GM04504 (cell line): ENCODE measurements at regions not wholly inside any gene's neighbourhood (a gene's known extent, or its start where the extent isn't known, plus 50 kb on each side); places are given as distances from the start of the nearest gene placed in this dataset.

Experiments used
- DNase-seq: peaks from one replicate; pipeline ENCODE4 v3.0.0-alpha.2; 2012; ENCODE audit warnings: low read depth

DNA sequence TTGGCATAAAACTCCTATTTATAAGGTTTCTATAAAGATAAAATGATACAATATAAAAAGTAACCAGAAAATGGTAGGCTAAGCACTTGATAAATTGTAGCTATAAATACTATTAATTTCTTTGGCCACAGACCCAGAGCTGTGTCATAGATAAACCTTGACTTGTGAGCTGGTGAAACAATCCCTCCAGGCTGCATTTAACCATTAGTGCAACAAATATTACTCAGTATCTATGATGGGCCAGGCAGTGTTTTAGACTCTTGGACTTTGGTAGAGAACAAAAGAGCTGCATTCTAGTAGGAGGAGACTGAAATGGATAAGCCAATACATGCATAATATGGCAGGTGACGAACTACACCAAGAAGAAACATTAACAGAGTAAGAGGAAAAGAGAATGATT is 178.1 kb downstream of the BTG1 start:
- DNase-seq: no peak

DNA sequence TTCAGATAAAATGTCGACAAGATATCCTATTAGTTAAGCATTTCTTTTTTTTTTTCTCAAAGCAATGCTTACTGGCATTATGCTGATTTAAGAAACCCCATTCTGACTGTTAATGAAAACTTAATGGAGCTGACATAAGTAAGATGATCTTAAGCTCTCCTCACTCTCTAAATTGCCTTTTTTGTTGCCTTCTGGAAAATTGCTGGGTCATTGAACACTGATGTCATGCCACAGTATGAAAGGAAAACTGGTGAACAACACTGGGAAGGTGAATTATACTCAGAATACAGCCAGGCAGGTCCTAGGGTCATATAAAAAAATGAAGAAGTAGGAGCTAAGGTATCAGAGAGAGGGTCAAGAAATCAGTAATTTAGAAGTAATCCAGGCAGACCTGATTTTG is 179.9 kb downstream of the BTG1 start:
- no peak for DNase-seq

DNA sequence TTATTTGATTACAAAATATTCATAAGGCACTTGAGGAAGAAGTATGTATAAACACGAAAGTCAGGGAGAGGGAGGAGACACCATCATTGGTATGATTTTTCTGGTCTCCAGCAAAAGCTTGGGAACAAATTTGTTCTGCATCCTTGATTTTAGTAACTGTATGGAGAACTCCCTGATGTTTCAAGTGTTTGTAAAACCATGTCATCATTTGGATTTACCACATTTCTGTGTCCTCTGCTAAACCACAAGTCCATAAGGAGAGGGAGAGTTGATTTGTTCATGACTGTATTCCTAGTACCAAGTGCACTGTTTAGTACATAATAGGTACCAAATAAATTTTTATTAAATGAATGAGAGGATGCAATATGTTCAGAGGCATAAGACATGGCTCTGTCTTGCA is 181.1 kb downstream of the BTG1 start:
- DNase-seq: no peak

DNA sequence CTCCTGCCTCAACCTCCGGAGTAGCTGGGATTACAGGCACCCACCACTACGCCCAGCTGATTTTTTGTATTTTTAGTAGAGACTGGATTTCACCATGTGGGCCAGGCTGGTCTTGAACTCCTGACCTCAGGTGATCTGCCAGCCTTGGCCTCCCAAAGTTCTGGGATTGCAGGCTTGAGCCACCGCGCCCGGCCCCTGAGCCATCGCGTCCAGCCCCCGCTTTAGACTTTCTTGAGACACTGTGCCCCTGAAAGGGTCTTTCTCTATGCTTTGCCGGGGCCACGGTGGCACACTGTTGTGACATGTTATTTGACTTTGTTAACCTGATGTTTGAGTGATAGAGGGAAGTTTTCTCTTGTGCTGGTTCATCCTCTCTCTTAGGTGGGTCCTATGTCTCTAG is 186.4 kb downstream of the BTG1 start:
- DNase-seq: no peak

DNA sequence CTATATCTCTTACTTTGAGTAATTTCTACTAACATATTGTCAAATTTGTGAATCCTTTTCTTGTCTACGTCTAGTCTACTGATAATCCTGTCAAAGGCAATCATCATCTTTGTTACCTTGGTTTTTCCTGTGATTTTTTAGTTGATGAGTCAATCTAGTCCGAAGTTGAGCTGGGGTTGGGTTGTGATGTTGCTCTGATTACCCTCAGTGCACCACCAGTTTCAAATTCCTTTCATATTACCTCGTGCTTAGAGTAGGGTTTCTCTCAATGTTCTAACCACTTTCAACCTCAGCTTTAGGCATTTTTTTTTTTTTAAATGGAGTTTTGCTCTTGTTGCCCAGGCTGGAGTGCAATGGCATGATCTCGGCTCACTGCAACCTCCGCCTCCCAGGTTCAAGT is 186.8 kb downstream of the BTG1 start:
- peak; percentile 25 for DNase-seq

DNA sequence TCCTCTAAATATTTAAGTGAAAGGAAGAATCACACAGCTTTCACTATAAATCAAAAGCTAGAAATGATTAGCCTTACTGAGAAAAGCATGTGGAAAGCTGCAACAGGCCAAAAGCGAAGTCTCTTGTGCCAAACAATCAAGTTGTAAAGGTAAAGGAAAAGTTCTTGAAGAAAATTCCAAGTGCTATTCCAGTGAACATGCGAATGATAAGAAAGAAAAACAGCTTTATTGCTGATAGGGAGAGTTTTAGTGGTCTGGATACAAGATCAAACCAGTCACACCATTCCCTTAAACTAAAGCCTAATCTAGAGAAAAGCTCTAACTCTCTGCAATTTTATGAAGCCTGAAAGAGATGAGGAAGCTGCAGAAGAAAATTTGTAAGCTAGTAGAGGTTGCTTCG is 190.9 kb downstream of the BTG1 start:
- DNase-seq: no peak

DNA sequence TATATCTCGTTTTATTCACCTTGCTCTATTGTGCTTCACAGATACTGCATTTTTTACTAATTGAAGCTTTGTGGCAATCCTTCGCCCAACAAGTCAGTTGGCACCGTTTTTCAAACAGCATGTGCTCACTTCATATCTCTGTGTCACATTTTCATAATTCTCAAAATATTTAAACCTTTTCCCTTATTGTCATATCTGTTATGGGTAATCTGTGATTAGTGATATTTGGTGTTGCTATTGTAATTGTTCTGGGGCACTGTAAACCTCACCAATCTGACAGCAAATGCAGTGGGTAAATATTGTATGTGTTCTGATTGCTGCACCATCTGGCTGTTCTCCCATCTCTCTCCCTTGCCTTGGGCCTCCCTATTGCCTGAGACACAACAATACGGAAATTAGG is 191.3 kb downstream of the BTG1 start:
- DNase-seq: no peak

DNA sequence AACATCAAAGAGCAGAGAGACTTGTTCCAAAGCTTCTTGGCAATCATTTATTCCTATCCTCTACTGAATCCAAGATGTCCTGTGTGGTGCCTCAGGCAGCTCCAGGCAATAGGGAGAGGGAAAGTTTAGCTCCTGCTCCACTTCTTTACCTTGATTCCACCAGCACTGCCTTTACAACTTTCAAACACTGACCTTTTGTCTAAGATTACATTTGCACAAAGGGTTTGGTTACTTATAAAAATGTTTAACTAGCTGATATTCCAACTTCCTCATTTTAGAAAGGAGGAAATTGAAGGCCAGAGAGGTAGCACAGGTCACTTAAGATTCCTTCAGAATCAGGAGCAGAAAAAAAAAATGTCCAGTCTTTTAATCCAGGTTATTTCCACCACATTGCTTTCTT is 192.7 kb downstream of the BTG1 start:
- no peak for DNase-seq

DNA sequence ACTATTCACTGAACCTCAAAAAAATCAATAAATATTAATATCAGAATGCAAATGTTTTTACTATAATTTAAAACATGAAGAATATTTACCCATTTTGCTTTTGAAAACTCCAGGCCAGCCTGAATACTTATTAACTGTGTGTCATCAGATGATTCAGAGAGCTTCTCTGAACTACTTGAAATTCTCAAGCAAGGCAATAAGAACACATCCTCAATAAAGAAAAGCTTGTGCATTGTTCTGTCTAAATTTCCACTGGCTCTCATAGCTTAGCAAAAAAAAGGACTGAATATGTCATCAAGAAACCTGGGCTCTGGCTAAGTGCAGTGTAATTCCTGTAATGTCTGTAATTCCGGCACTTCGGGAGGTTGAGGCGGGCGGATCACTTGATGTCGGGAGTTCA is 194.1 kb downstream of the BTG1 start:
- DNase-seq: no peak

DNA sequence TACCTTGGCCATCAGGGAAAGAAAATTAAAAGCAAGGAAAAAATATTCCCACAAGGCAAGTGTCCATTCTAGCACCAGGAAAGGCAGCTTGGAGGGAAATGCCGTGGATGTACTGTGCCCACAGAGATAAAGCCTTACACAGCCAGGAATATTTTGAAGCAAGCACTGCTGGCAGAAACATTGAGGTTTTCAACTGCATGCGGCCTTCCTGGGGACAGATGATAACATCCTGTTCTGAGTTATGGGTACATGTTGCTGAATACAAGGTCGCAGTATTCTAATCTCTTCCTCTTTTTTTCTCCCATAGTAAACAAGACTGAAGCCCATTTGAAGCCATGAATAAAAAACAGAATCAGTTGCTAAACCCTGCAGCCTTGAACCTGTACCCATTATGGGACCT is 197.1 kb downstream of the BTG1 start:
- DNase-seq: no peak

DNA sequence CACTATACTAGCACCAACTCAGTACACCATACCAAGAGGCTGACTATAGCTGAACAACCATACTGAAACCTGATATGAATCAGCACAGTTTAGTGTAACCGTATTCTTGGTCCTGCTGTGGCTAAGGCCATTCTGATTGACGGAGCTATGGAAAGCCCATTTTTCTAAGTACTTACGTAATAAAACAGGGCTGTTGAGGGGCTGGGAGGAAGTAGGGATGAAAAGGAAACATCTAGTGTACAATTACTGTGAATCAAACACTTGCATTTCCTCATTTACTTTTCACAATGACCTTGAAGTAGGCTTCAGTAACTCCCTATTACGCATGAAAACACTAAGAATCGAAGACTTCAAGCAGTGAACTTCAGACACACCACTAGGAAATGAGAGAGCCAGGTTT is 198.2 kb downstream of the BTG1 start:
- no peak for DNase-seq

DNA sequence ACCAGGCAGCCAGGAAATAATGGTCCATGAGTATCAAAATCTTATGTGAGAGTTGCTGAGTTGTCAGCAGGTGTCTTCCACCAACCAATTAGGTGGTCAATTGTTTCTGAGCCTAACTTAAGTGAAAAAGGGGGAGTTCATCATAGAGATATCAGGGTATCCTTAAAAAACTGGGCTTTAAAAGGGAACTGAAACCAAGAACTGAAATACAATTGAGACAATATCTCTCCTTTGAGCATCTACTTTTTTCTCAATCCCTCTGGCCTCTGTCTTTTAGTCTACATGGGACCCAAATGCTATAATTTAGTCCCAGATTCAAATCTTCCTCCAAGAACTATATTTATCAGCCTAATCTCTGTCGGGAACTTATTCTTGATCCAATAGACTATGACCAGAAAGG is 201.0 kb downstream of the BTG1 start:
- no peak for DNase-seq

DNA sequence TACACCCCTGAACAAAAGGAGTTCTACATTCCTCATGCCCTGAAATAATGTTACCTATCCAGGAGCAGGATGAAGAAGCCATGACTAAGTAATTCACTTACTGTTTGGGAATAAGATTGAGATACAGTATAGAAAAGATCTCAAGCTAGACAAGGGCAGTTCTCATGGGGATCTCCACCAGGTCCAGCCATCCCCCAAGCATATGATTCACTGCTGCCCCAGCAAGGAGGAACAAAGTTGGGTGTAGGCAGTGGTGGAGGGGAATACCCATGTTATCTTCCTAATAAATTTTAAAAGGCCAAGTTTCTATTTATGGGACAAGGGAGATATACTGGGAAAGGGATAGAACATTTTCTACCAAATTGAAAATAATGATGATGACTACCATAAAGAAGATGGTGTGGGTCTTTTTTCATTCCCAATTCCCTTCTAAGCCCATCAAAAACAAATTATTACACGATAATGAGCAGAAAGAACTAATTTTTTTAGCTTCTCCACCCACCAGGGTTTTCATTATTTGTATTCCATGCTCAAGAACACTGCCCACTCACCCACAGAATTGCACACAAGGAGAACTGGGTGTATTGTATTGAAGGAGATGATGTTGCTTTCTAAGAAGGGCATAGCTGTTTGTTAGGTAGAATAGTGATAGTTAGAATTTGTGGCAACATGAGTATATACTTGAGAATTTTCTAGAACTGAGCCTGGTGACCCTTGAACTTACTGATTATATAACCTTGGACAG is 204.6 kb downstream of the BTG1 start:
- no peak for DNase-seq

DNA sequence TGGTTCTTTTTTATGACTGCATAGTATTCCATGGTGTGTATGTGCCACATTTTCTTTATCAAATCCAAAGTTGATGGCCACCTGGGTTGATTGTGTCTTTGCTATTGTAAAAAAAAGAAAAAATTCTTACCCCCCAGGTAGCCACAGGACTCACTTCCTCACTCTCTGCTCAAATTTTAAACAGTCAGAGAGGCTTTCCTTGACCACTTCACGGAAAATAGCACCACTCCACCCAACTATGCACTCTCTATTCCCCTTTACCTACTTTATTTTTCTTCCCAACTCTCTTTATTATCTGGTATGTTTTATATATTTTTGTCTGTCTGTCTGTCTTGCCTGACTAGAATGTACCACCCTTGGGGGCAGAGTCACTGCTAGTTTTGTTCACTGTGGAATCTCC is 205.3 kb downstream of the BTG1 start:
- no peak for DNase-seq

DNA sequence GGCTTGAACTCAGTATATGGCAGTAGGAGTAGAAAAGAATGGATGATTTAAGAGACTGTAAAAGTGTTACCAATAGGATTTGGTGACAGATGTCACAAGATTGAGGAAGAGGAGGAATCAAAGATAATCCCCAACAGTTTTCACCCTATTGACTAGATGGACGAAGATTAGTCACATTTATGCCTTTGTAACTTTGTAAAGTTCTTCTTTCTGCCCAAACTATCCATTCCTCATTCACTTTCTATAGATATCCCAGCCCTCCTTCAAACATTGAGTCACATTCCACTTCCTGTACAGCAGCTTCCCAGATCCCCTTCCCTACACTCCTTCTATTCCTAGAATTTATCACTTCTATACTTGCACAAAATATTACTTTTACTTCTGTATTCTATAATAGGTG is 207.9 kb downstream of the BTG1 start:
- no peak for DNase-seq

DNA sequence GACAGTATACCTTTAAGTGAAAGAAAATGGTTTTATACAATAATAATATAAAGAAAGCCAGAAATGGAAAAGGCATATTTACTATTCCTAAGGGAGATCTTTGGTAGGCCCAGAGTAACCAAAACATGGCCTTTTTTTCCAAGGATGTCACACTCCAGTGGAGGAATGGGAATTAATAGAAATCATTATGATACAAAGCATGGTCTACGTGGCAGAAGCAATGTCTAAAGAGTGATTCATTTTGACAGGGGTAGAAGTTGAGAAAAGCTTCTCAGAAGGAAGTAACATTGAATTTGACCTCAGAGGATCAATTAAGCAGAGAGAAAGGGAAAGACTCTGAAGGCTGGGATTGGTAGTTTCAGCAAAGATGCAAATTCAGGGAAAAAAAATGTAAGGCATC is 208.6 kb downstream of the BTG1 start:
- no peak for DNase-seq

DNA sequence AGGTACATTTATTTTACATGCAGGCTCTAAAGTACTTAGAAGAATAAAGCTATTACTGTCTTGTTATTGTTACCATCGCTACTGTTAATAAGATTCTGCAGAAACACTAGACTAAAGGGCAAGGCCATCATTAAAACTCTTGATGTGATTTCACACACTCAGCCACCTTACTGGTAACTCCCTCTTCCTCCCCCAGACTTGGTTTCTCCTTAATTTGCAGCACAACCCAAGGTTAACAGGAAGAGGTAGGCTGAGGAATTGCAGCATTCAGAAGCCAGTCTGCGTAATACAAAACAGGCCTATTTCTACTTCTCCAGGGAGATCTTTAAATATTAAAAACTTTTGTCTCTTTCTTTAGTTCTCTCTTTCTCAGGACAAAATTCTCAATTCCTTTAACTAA is 210.3 kb downstream of the BTG1 start:
- DNase-seq: no peak

DNA sequence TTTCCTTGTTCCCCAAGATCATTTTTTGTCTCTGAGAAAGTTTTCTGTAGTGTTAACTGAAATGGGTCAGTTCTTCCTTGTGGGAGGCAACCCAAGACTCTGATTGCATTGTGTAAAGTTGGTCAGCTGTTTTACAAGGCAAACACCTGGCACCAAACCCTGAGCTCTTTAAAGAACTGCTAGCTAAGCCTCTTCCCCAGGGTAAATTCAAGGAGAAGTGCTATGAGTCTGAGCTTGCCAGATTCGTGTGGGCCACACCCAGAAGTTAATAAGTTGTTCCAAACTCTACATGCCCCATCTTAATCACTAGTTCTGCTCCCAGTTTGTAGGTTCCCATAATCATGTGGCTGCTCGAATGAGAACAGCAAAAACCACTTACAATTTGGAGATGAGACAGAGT is 214.5 kb downstream of the BTG1 start:
- no peak for DNase-seq

DNA sequence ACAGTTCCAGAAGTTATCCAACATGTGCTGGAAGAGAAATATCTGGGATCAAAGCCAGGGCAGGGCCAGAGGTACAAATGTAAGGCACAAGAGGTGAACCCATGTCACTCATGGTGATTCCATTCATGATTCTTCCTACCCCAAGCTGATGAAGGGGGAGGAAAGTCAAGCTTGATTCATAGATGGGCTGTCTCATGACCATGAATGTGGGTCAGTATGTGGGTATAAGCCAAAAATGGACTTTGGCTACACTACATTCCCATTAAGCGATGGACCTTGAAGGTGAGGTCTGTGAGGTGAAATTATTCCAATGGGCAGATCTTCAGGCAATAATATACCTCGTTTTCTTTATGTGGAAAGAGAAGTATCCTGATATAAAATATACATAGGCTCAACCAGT is 217.1 kb downstream of the BTG1 start:
- DNase-seq: no peak

DNA sequence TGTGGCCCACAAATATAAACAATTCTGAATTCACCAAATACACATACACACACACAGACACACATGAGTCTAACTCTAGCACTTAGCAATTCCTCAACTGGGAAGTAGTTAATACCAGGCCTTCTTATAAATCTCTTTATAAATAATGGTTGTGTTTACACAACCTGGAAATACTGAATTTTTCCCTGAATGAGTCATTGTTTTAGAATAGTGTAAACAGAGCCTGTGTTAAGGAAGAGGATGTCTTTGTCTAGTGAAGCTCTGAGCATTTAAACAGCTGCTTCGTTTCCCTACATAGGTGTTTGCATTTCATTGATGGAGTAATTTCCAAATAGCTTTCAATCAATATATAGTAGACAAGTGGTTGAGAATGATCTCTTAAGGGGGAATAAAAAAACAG is 218.8 kb downstream of the BTG1 start:
- peak; percentile 40 for DNase-seq

DNA sequence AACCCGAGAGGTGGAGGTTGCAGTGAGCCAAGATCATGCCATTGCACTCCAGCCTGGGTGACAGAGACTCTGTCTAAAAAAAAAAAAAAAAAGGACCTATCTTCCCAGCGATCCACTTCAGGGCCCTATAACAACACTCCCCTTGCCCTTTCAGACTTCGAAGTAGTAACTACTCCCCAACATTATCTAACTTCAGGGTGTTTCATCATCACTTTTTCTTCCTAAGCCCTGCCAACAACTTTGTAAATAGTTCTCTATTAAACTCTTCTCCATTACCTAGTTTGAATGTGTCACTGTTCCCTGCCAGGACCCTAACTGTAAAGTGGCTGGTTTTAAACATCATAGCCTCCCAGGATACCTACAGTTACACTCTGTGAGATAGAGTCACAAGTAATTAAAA is 220.8 kb downstream of the BTG1 start:
- DNase-seq: no peak

DNA sequence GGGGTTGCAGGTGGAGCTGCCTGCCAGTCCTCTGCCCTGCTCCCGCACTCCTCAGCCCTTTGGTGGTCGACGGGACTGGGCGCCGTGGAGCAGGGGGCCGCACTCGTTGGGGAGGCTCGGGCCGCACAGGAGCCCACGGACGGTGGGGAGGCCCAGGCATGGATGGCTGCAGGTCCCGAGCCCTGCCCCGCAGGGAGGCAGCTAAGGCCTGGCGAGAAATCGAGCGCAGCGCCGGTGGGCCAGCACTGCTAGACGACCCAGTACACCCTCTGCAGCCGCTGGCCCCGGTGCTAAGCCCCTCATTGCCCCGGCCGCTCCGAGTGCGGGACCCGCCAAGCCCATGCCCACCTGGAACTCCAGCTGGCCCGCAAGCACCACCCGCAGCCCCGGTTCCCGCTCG is 221.8 kb downstream of the BTG1 start:
- no peak for DNase-seq

DNA sequence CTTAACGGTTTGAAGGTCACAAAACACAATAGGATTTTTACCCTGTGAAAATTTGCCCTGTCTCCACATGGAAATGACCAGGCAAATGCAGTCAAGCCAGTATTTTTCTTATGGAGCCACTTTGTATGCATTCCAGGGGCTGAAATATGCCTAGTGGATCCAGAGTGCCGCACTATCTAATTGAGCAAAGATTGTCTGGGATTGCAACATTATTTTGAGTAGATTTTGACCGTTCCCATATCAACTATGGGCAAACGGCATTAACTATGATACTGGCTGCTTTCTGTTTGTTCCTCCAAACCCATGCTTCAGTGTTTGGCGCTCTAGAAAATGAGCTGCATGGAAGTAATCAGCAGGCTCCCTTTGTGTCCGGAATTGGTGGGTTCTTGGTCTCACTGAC is 223.0 kb downstream of the BTG1 start:
- DNase-seq: no peak

DNA sequence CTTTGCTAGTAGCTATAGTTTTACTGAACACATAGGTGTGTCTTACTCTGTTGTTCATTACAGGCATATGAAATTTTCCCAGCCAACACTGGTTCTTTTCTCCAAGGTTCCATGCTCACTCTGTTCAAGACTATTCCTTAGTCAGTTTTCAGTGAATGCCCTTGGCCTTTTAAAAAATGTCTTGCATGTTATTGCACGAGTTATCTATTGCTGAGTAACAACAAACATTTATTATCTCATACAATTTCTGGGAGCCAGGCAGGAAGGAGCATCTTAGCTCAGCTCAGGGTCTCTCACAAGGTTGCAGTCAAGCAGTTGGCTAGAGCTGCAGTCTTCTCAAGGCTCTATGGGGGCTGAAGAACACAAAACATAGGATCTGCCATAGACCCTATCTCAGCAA is 223.5 kb downstream of the BTG1 start:
- DNase-seq: no peak

DNA sequence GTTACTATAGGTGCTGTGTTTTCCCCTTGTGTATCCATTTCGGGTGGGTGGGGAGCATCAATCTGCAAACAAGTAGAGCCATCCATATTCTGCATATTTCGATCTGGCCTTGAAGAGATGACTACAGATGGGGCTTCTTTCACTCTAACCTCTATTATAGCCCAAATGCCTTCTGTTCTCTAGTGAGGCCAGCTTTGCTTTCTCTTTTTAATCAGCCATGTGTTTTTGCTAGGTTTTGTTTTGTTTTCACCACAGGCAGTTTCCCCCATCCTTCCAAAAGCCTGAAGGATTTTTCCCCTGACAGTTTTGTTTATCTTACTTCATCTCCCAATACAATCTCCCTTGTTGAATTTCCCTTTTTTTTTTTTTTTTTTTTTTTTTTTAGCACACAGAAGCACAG is 224.1 kb downstream of the BTG1 start:
- DNase-seq: no peak
